WTC11 (cell line): ENCODE measurements at regions not wholly inside any gene's neighbourhood (a gene's known extent, or its start where the extent isn't known, plus 50 kb on each side); places are given as distances from the start of the nearest gene placed in this dataset.

Experiments
- ATAC-seq: fragments of 200-7000 bp; cut with Tn5 transposase; 2 replicates; pipeline ENCODE4 v1.10.0; 2021; ENCODE audit warnings: mild to moderate bottlenecking, moderate library complexity
- CTCF ChIA-PET: fragments of 300-600 bp; sonication (Branson Sonifier 250); formaldehyde crosslinking; loops from one replicate; lab custom pipeline; 2021; ENCODE audit warnings: antibody characterized with exemption; lab: Charles Lee
- POLR2A ChIA-PET: fragments of 350-600 bp; sonication (Branson Sonifier 250); formaldehyde crosslinking; loops from one replicate; lab custom pipeline; 2021; ENCODE audit warnings: antibody characterized with exemption; lab: Charles Lee
- DNase-seq: peaks from one replicate; pipeline ENCODE4 v3.0.0; 2021; ENCODE audit warnings: low spot score
- H3K27ac Mint-ChIP-seq: 2 replicates; pipeline ENCODE4 v1.8.0; 2021; ENCODE audit warnings: mixed read lengths
- H3K27me3 Mint-ChIP-seq: 2 replicates; pipeline ENCODE4 v1.8.0; 2021; ENCODE audit warnings: low read depth, mild to moderate bottlenecking, moderate library complexity, mixed read lengths
- H3K36me3 Mint-ChIP-seq: 2 replicates; pipeline ENCODE4 v1.8.0; 2021; ENCODE audit warnings: mixed read lengths
- H3K4me1 Mint-ChIP-seq: 2 replicates; pipeline ENCODE4 v1.8.0; 2022; ENCODE audit warnings: mixed read lengths
- H3K4me3 Mint-ChIP-seq: 2 replicates; pipeline ENCODE4 v1.8.0; 2021; ENCODE audit warnings: mild to moderate bottlenecking, moderate library complexity, mixed read lengths
- H3K9me3 Mint-ChIP-seq: 2 replicates; pipeline ENCODE4 v1.8.0; 2021; ENCODE audit warnings: mixed read lengths
- ARID4B ChIP-seq: sonication (generic); formaldehyde crosslinking; IDR thresholded peaks from 2 replicates; pipeline ENCODE4 v1.8.0; 2023; ENCODE audit warnings: missing genetic modification reagents, mild to moderate bottlenecking, borderline replicate concordance
- ATF1 ChIP-seq: sonication (generic); formaldehyde crosslinking; IDR thresholded peaks from 2 replicates; pipeline ENCODE4 v1.8.1; 2023; ENCODE audit warnings: mild to moderate bottlenecking, moderate library complexity, missing genetic modification reagents
- CREM ChIP-seq: sonication (generic); formaldehyde crosslinking; IDR thresholded peaks from 2 replicates; pipeline ENCODE4 v1.8.1; 2022; ENCODE audit warnings: mild to moderate bottlenecking, missing genetic modification reagents, moderate library complexity
- E2F4 ChIP-seq: sonication (generic); formaldehyde crosslinking; IDR thresholded peaks from 2 replicates; pipeline ENCODE4 v1.8.1; 2022; ENCODE audit warnings: low read depth, mild to moderate bottlenecking, moderate library complexity, missing genetic modification reagents, borderline replicate concordance
- E2F5 ChIP-seq: sonication (generic); formaldehyde crosslinking; IDR thresholded peaks from 2 replicates; pipeline ENCODE4 v1.8.1; 2022; ENCODE audit warnings: mild to moderate bottlenecking, moderate library complexity, missing genetic modification reagents
- ELF4 ChIP-seq: sonication (generic); formaldehyde crosslinking; IDR thresholded peaks from 2 replicates; pipeline ENCODE4 v1.8.1; 2022; ENCODE audit warnings: low read depth, mild to moderate bottlenecking, moderate library complexity, missing genetic modification reagents
- GABPB1 ChIP-seq: sonication (generic); formaldehyde crosslinking; IDR thresholded peaks from 2 replicates; pipeline ENCODE4 v1.8.1; 2023; ENCODE audit warnings: mild to moderate bottlenecking, missing genetic modification reagents
- GTF2I ChIP-seq: fragments of 250-450 bp; sonication (Bioruptor Pico); conservative IDR thresholded peaks from 2 replicates; pipeline ENCODE4 v1.4.0; 2021; ENCODE audit warnings: mild to moderate bottlenecking
- IRF1 ChIP-seq: sonication (generic); formaldehyde crosslinking; IDR thresholded peaks from 2 replicates; pipeline ENCODE4 v1.8.0; 2023; ENCODE audit warnings: missing genetic modification reagents
- MAX ChIP-seq: sonication (generic); formaldehyde crosslinking; IDR thresholded peaks from 2 replicates; pipeline ENCODE4 v1.8.0; 2022; ENCODE audit warnings: mild to moderate bottlenecking, missing genetic modification reagents
- MXD4 ChIP-seq: fragments of 250-450 bp; sonication (Bioruptor Pico); IDR thresholded peaks from 2 replicates; pipeline ENCODE4 v1.8.0; 2021; ENCODE audit warnings: mild to moderate bottlenecking, moderate library complexity, borderline replicate concordance
- NR1H2 ChIP-seq: sonication (generic); formaldehyde crosslinking; IDR thresholded peaks from 2 replicates; pipeline ENCODE4 v1.9.0; 2021; ENCODE audit warnings: mild to moderate bottlenecking, moderate library complexity, missing genetic modification reagents
- RORB ChIP-seq: fragments of 250-450 bp; sonication (Bioruptor Pico); IDR thresholded peaks from 2 replicates; pipeline ENCODE4 v1.9.0; 2021; ENCODE audit warnings: mild to moderate bottlenecking
- SMAD3 ChIP-seq: sonication (generic); formaldehyde crosslinking; IDR thresholded peaks from 2 replicates; pipeline ENCODE4 v1.8.0; 2022; ENCODE audit warnings: missing genetic modification reagents, mild to moderate bottlenecking, borderline replicate concordance
- STAT6 ChIP-seq: sonication (generic); formaldehyde crosslinking; conservative IDR thresholded peaks from 2 replicates; pipeline ENCODE4 v1.8.1; 2023; ENCODE audit warnings: mild to moderate bottlenecking, low read depth, missing genetic modification reagents, moderate library complexity
- ZNF281 ChIP-seq: sonication (generic); formaldehyde crosslinking; IDR thresholded peaks from 2 replicates; pipeline ENCODE4 v1.8.0; 2023; ENCODE audit warnings: mild to moderate bottlenecking, missing genetic modification reagents
- ZNF532 ChIP-seq: fragments of 250-450 bp; sonication (Bioruptor Pico); IDR thresholded peaks from 2 replicates; pipeline ENCODE4 v1.9.0; 2021; ENCODE audit warnings: mild to moderate bottlenecking, borderline replicate concordance

- TF ChIP-seq IRF1 (CRISPR knock-in tag) (no peak), GABPB1 (CRISPR knock-in tag) (no peak), ZNF532 (CRISPR knock-in tag) (no peak), MAX (no peak)
Measured at GRCh38 chr4:116561768-116562167, 523.6 kb downstream of the TRAM1L1 start (continued).

GRCh38 chr4:116551806-116552205 is 533.6 kb downstream of the TRAM1L1 start:
- peaks cover 19% of the 10 kb centered on the region for H3K4me1 Mint-ChIP-seq
- no peaks in the 10 kb centered on the region for H3K9me3 Mint-ChIP-seq
- H3K4me3 Mint-ChIP-seq = no peak overlapping the region
- ChIA-PET CTCF (no interaction called here), POLR2A (no interaction called here)
- ATAC-seq (no peak), DNase-seq (no peak)
- H3K27me3 Mint-ChIP-seq = no peaks in the 10 kb centered on the region
- no peaks in the 10 kb centered on the region for H3K36me3 Mint-ChIP-seq
- H3K27ac Mint-ChIP-seq = no peak overlapping the region
- TF ChIP-seq ATF1 (no peak), STAT6 (no peak), ZNF281 (CRISPR knock-in tag) (no peak), E2F4 (CRISPR knock-in tag) (no peak), RORB (no peak), SMAD3 (CRISPR knock-in tag) (no peak), ELF4 (CRISPR knock-in tag) (no peak), CREM (no peak), E2F5 (CRISPR knock-in tag) (no peak), ARID4B (CRISPR knock-in tag) (no peak), GTF2I (no peak), NR1H2 (CRISPR knock-in tag) (no peak), MXD4 (no peak)
